BLaER1 treated with 17β-estradiol and CSF1 and Interleukin-3, amounts not matched to agents 10 nM and 100 nM (cell line): ENCODE measurements at regions not wholly inside any gene's neighbourhood (a gene's known extent, or its start where the extent isn't known, plus 50 kb on each side); places are given as distances from the start of the nearest gene placed in this dataset.
"Not testable (repeated sequence)": the region's sequence is repeated elsewhere in the genome, so short reads cannot be mapped to it uniquely, and the experiment has no call there.

ENCODE experiments used
- H3K27ac ChIP-seq, 11 experiments: shearing (Covaris generic); formaldehyde crosslinking; 2 replicates each; pipeline ENCODE4 v1.8.1; 2022
- H3K27me3 ChIP-seq, 11 experiments: shearing (Covaris generic); formaldehyde crosslinking; 2 replicates each; pipeline ENCODE4 v1.8.1; 2022
- H3K36me3 ChIP-seq, 11 experiments: shearing (Covaris generic); formaldehyde crosslinking; 2 replicates each; pipeline ENCODE4 v1.8.1; 2022
- H3K4me1 ChIP-seq, 10 experiments: shearing (Covaris generic); formaldehyde crosslinking; 2 replicates each; pipeline ENCODE4 v1.8.1; 2022
- H3K4me2 ChIP-seq, 11 experiments: shearing (Covaris generic); formaldehyde crosslinking; 2 replicates each; pipeline ENCODE4 v1.8.1; 2022
- H3K4me3 ChIP-seq, 10 experiments: shearing (Covaris generic); formaldehyde crosslinking; 2 replicates each; pipeline ENCODE4 v1.8.1; 2022
- H3K9ac ChIP-seq, 11 experiments: shearing (Covaris generic); formaldehyde crosslinking; 2 replicates each; pipeline ENCODE4 v1.8.1; 2022
- H3K9me3 ChIP-seq, 11 experiments: shearing (Covaris generic); formaldehyde crosslinking; replicated peaks in 1 of 11; 2 replicates each; pipeline ENCODE4 v1.8.1; 2022
- H4K20me1 ChIP-seq, 11 experiments: shearing (Covaris generic); formaldehyde crosslinking; 2 replicates each; pipeline ENCODE4 v1.8.1; 2022
- Cebpa-rat ChIP-seq, 11 experiments: shearing (Covaris generic); IDR thresholded peaks; 2 replicates each; pipeline ENCODE4 v1.8.1; 2022

- Histone ChIP-seq H4K20me1 (no peaks in the 10 kb centered on the region), H3K4me2 (no peak overlapping the region), H3K36me3 (no peaks in the 10 kb centered on the region), H3K27ac (no peak overlapping the region), H3K9me3 (peaks cover 0 to 11% (median 3%) of the 10 kb centered on the region in 11 experiments; a peak in 8 of 22 replicates), H3K4me1 (no peaks in the 10 kb centered on the region), H3K9ac (no peak overlapping the region), H3K27me3 (no peaks in the 10 kb centered on the region), H3K4me3 (no peak overlapping the region)
- no peak for TF ChIP-seq Cebpa-rat (IDR thresholded peaks at IDR 0.05)
Observed at GRCh38 chr13:19083340-19083739, 98.3 kb downstream of the TUBA3C start.

GRCh38 chr13:19075418-19075817 is 106.2 kb downstream of the TUBA3C start:
- H3K27ac ChIP-seq, result no peak overlapping the region
- H3K36me3 ChIP-seq, result no peaks in the 10 kb centered on the region
- peaks cover 0 to 11% (median 3%) of the 10 kb centered on the region in 11 experiments; a peak in 7 of 22 replicates for H3K9me3 ChIP-seq
- no peaks in the 10 kb centered on the region for H4K20me1 ChIP-seq
- H3K9ac ChIP-seq, result no peak overlapping the region
- H3K4me1 ChIP-seq, result no peaks in the 10 kb centered on the region
- no peak overlapping the region for H3K4me2 ChIP-seq
- H3K4me3 ChIP-seq, result no peak overlapping the region
- no peak for TF ChIP-seq Cebpa-rat (IDR thresholded peaks at IDR 0.05)
- no peaks in the 10 kb centered on the region for H3K27me3 ChIP-seq

GRCh38 chr13:19074519-19074918 is 107.1 kb downstream of the TUBA3C start:
- Histone ChIP-seq H4K20me1 (no peaks in the 10 kb centered on the region), H3K9ac (no peak overlapping the region), H3K4me1 (no peaks in the 10 kb centered on the region), H3K4me3 (no peak overlapping the region), H3K27me3 (no peaks in the 10 kb centered on the region), H3K27ac (no peak overlapping the region), H3K9me3 (peaks cover 0 to 6% (median under 1%) of the 10 kb centered on the region in 11 experiments; a peak in 6 of 22 replicates), H3K4me2 (no peak overlapping the region), H3K36me3 (no peaks in the 10 kb centered on the region)
- TF ChIP-seq Cebpa-rat (IDR thresholded peaks at IDR 0.05), result no peak

GRCh38 chr13:19074106-19074505 is 107.5 kb downstream of the TUBA3C start:
- H3K4me2 ChIP-seq, H3K4me3 ChIP-seq, H3K9ac ChIP-seq, H3K27me3 ChIP-seq, H4K20me1 ChIP-seq, H3K27ac ChIP-seq, H3K4me1 ChIP-seq, H3K9me3 ChIP-seq, H3K36me3 ChIP-seq: not testable (repeated sequence)

GRCh38 chr13:19072956-19073706 is 108.5 kb downstream of the TUBA3C start:
- H3K4me2 ChIP-seq, H3K4me3 ChIP-seq, H3K4me1 ChIP-seq, H3K9ac ChIP-seq, H3K27me3 ChIP-seq, H4K20me1 ChIP-seq, H3K27ac ChIP-seq, H3K9me3 ChIP-seq, H3K36me3 ChIP-seq: not testable (repeated sequence)

- Histone ChIP-seq H4K20me1 (no peaks in the 10 kb centered on the region), H3K36me3 (no peaks in the 10 kb centered on the region), H3K27me3 (no peaks in the 10 kb centered on the region), H3K9ac (no peak overlapping the region), H3K9me3 (no peaks in the 10 kb centered on the region), H3K4me1 (no peaks in the 10 kb centered on the region), H3K4me2 (no peak overlapping the region), H3K27ac (no peak overlapping the region), H3K4me3 (no peak overlapping the region)
- no peak for TF ChIP-seq Cebpa-rat (IDR thresholded peaks at IDR 0.05)
Observed at GRCh38 chr13:19072543-19072942, 109.1 kb downstream of the TUBA3C start.

- Histone ChIP-seq H3K4me3 (no peak overlapping the region), H3K9me3 (no peaks in the 10 kb centered on the region), H3K27ac (no peak overlapping the region), H3K9ac (no peak overlapping the region), H3K4me1 (no peaks in the 10 kb centered on the region), H4K20me1 (no peaks in the 10 kb centered on the region), H3K4me2 (no peak overlapping the region), H3K36me3 (no peaks in the 10 kb centered on the region), H3K27me3 (no peaks in the 10 kb centered on the region)
- no peak for TF ChIP-seq Cebpa-rat (IDR thresholded peaks at IDR 0.05)
Observed at GRCh38 chr13:19071161-19071936, 110.3 kb downstream of the TUBA3C start.

- Histone ChIP-seq H3K27me3 (no peaks in the 10 kb centered on the region), H3K9ac (no peak overlapping the region), H3K4me3 (no peak overlapping the region), H3K36me3 (no peaks in the 10 kb centered on the region), H4K20me1 (no peaks in the 10 kb centered on the region), H3K27ac (no peak overlapping the region), H3K9me3 (no peaks in the 10 kb centered on the region), H3K4me2 (no peak overlapping the region), H3K4me1 (no peaks in the 10 kb centered on the region)
- TF ChIP-seq Cebpa-rat (IDR thresholded peaks at IDR 0.05), result no peak
Observed at GRCh38 chr13:19070398-19070735, 111.3 kb downstream of the TUBA3C start.

GRCh38 chr13:19069684-19070397 is 111.8 kb downstream of the TUBA3C start:
- no peak overlapping the region for H3K4me2 ChIP-seq
- H3K27me3 ChIP-seq, result no peaks in the 10 kb centered on the region
- TF ChIP-seq Cebpa-rat (IDR thresholded peaks at IDR 0.05), result no peak
- H3K9me3 ChIP-seq, result peaks cover 0 to 4% (median 0%) of the 10 kb centered on the region in 11 experiments; a peak in 6 of 22 replicates
- H4K20me1 ChIP-seq, result no peaks in the 10 kb centered on the region
- no peaks in the 10 kb centered on the region for H3K36me3 ChIP-seq
- no peak overlapping the region for H3K9ac ChIP-seq
- no peak overlapping the region for H3K4me3 ChIP-seq
- no peak overlapping the region for H3K27ac ChIP-seq
- no peaks in the 10 kb centered on the region for H3K4me1 ChIP-seq
